NT2/D1 (cell line): ENCODE measurements at regions not wholly inside any gene's neighbourhood (a gene's known extent, or its start where the extent isn't known, plus 50 kb on each side); places are given as distances from the start of the nearest gene placed in this dataset.

Source experiments
- DNase-seq: peaks from one replicate; pipeline ENCODE4 v3.0.0-alpha.2; 2011; ENCODE audit warnings: low read depth, low spot score
- H3K27me3 ChIP-seq: 2 replicates; pipeline ENCODE4 v1.6.0; 2011; ENCODE audit warnings: mild to moderate bottlenecking; ENCODE audit not compliant: insufficient read length, insufficient read depth
- H3K36me3 ChIP-seq: 2 replicates; pipeline ENCODE4 v1.6.1; 2011; ENCODE audit warnings: mild to moderate bottlenecking, low read length, mixed read lengths; ENCODE audit not compliant: insufficient read depth, insufficient read length
- H3K4me1 ChIP-seq: 2 replicates; pipeline ENCODE4 v1.5.1; 2011; ENCODE audit not compliant: insufficient read depth, insufficient read length
- H3K4me3 ChIP-seq: 2 replicates; pipeline ENCODE4 v1.5.1; 2011; ENCODE audit warnings: low read depth; ENCODE audit not compliant: insufficient read length
- H3K9ac ChIP-seq: 2 replicates; pipeline ENCODE4 v1.6.0; 2011; ENCODE audit warnings: low read depth; ENCODE audit not compliant: insufficient read length
- H3K9me3 ChIP-seq: 2 replicates; pipeline ENCODE4 v1.5.1; 2011; ENCODE audit warnings: mild to moderate bottlenecking, low read length; ENCODE audit not compliant: insufficient read depth
- SUZ12 ChIP-seq: IDR thresholded peaks from 2 replicates; pipeline ENCODE4 v1.6.1; 2011; ENCODE audit not compliant: insufficient read length, insufficient read depth; ENCODE audit errors: extremely low read depth
- YY1 ChIP-seq: IDR thresholded peaks from 2 replicates; pipeline ENCODE4 v1.6.1; 2011; ENCODE audit not compliant: insufficient read length, insufficient read depth
- ZNF274 ChIP-seq: IDR thresholded peaks from 2 replicates; pipeline ENCODE4 v1.6.1; 2011; ENCODE audit warnings: mild to moderate bottlenecking, low read depth, low read length

GRCh38 chr1:83800066-83800465 lies 198.9 kb downstream of the TTLL7 start:
- no peaks in the 10 kb centered on the region for H3K4me1 ChIP-seq
- H3K9me3 ChIP-seq, result no peaks in the 10 kb centered on the region
- H3K36me3 ChIP-seq, result no peaks in the 10 kb centered on the region
- no peak overlapping the region for H3K4me3 ChIP-seq
- no peak for DNase-seq
- no peak overlapping the region for H3K9ac ChIP-seq
- TF ChIP-seq SUZ12 (no peak), ZNF274 (no peak), YY1 (no peak)
- H3K27me3 ChIP-seq, result no peaks in the 10 kb centered on the region

GRCh38 chr1:83799594-83799993 lies 199.3 kb downstream of the TTLL7 start:
- Histone ChIP-seq H3K36me3 (no peaks in the 10 kb centered on the region), H3K27me3 (no peaks in the 10 kb centered on the region), H3K4me3 (no peak overlapping the region), H3K4me1 (no peaks in the 10 kb centered on the region), H3K9me3 (no peaks in the 10 kb centered on the region), H3K9ac (no peak overlapping the region)
- DNase-seq, result no peak
- TF ChIP-seq ZNF274 (no peak), SUZ12 (no peak), YY1 (no peak)

- TF ChIP-seq YY1 (no peak), SUZ12 (no peak), ZNF274 (no peak)
- no peaks in the 10 kb centered on the region for H3K9me3 ChIP-seq
- H3K9ac ChIP-seq, result no peak overlapping the region
- no peak for DNase-seq
- H3K36me3 ChIP-seq, result no peaks in the 10 kb centered on the region
- no peaks in the 10 kb centered on the region for H3K27me3 ChIP-seq
- H3K4me3 ChIP-seq, result no peak overlapping the region
- no peaks in the 10 kb centered on the region for H3K4me1 ChIP-seq
Observed at GRCh38 chr1:83798965-83799364, 200.0 kb downstream of the TTLL7 start.

GRCh38 chr1:83796409-83796808 lies 202.5 kb downstream of the TTLL7 start:
- H3K9ac ChIP-seq, result no peak overlapping the region
- no peaks in the 10 kb centered on the region for H3K27me3 ChIP-seq
- no peak for TF ChIP-seq ZNF274
- no peaks in the 10 kb centered on the region for H3K4me1 ChIP-seq
- H3K36me3 ChIP-seq, result no peaks in the 10 kb centered on the region
- H3K9me3 ChIP-seq, result no peaks in the 10 kb centered on the region
- no peak overlapping the region for H3K4me3 ChIP-seq
- no peak for DNase-seq

GRCh38 chr1:83794384-83794783 lies 204.5 kb downstream of the TTLL7 start:
- Histone ChIP-seq H3K4me1 (no peaks in the 10 kb centered on the region), H3K9ac (no peak overlapping the region), H3K9me3 (no peaks in the 10 kb centered on the region), H3K36me3 (no peaks in the 10 kb centered on the region), H3K4me3 (no peak overlapping the region), H3K27me3 (no peaks in the 10 kb centered on the region)
- TF ChIP-seq YY1 (no peak), SUZ12 (no peak), ZNF274 (no peak)
- DNase-seq, result no peak

- H3K9ac ChIP-seq, result no peak overlapping the region
- DNase-seq, result no peak
- TF ChIP-seq ZNF274 (no peak), SUZ12 (no peak), YY1 (no peak)
Observed at GRCh38 chr1:83791821-83792437, 207.0 kb downstream of the TTLL7 start.

GRCh38 chr1:83790446-83790845 lies 208.5 kb downstream of the TTLL7 start:
- H3K27me3 ChIP-seq, result no peaks in the 10 kb centered on the region
- H3K36me3 ChIP-seq, result no peaks in the 10 kb centered on the region
- no peak overlapping the region for H3K4me3 ChIP-seq
- no peak for DNase-seq
- no peak overlapping the region for H3K9ac ChIP-seq
- TF ChIP-seq SUZ12 (no peak), YY1 (no peak), ZNF274 (no peak)
- no peaks in the 10 kb centered on the region for H3K9me3 ChIP-seq
- H3K4me1 ChIP-seq, result no peaks in the 10 kb centered on the region

More at GRCh38 chr1:83791821-83792437, 207.0 kb downstream of the TTLL7 start:
- no peaks in the 10 kb centered on the region for H3K9me3 ChIP-seq
- no peaks in the 10 kb centered on the region for H3K27me3 ChIP-seq
- no peaks in the 10 kb centered on the region for H3K4me1 ChIP-seq
- H3K36me3 ChIP-seq, result no peaks in the 10 kb centered on the region
- H3K4me3 ChIP-seq, result no peak overlapping the region

GRCh38 chr1:83787246-83787998 lies 211.5 kb downstream of the TTLL7 start:
- no peaks in the 10 kb centered on the region for H3K4me1 ChIP-seq
- no peaks in the 10 kb centered on the region for H3K36me3 ChIP-seq
- no peak for TF ChIP-seq YY1
- no peak for TF ChIP-seq SUZ12
- no peak for TF ChIP-seq ZNF274
- DNase-seq, result peak; percentile 30
- peaks cover 6% of the 10 kb centered on the region for H3K9me3 ChIP-seq
- no peak overlapping the region for H3K4me3 ChIP-seq
- no peaks in the 10 kb centered on the region for H3K27me3 ChIP-seq
- H3K9ac ChIP-seq, result no peak overlapping the region
